GM18861 (cell line): ENCODE measurements at regions not wholly inside any gene's neighbourhood (a gene's known extent, or its start where the extent isn't known, plus 50 kb on each side); places are given as distances from the start of the nearest gene placed in this dataset.
"Not testable (repeated sequence)": the region's sequence is repeated elsewhere in the genome, so short reads cannot be mapped to it uniquely, and the experiment has no call there.

Source experiments
- ATAC-seq: cut with Tn5 transposase; IDR thresholded peaks from one replicate; pipeline ENCODE4 v1.9.1; 2021; ENCODE audit not compliant: unreplicated experiment

DNA sequence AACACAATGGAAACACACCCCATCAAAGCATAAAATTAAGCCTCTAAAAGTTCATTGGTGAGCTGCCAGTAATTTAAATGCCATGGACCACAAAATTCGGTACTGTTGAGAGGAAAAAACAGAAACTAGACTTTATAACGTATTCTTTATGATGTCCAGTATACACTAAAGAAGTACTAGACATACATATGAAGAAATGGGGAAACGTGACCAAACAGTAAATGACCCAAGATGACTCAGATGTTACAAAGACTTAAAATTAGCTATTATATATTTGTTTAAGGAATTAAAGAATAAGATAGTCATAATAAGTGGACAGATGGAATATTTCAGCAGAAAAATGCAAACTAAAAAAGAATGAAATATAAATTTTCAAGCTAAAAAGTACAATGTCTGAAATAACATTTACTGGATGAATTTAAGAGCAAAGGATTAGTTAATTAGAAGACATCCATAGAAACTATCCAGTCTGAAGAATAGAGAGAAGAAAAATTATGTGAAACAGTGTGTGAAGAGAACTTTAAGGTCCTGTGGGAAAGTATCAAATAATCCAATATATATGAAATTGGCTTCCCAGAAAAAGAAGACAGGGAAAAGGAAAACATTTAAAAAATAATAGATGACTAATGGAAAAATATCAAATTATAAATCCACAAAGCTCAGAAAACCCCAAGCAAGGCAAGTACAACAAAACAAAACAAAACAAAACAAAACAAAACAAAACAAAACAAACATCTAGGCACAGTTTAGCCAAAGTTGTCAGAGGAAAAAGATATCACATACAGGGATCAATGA, 69.4 kb downstream of the SAMD9 start:
- no peak for ATAC-seq

DNA sequence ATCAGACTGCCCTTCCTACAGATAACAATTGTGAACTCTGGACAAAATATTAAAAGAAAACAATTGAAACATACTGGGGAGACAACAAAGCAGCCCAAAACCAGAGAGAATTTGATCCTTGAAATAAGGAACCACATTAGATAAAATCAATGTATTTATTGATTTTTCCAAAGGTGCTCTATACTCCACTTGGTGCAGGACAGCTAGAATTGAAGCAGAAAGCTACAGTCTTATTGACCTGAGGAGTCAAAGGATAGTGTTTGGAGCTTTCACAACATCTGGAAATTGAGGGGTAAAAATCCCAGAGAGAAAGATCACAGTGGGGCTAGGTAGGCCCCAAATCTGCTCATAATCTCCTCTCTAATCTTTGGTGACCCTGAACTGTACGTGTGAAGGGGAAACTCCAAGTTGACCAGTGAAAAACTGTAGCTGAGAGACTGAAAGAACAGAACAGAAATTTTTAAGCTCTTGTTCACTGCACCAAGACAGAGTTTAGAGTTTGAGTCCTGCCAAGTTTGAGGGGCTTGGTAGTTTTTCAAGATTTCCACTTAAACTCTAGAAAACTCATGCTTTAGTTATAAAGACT, 70.2 kb downstream of the SAMD9 start:
- no peak for ATAC-seq

DNA sequence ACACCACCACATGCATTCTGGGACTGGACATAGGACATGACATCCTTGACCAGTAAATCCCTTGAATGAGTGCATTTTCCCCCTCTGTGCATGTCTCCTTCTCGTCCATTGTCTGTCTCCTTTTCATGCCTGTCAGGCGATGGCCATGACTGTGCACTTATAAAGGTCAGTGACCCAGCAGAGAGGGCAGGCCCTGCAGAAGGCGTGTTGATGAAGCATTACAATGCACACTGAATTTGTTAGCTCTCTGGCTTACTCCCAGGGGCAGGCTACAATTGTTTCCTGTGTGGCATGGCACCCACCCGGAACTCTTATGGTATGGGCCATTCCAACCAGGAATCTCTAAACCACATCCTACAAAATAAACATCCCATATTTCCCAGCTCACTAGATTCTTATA, 71.1 kb downstream of the SAMD9 start:
- no peak for ATAC-seq

DNA sequence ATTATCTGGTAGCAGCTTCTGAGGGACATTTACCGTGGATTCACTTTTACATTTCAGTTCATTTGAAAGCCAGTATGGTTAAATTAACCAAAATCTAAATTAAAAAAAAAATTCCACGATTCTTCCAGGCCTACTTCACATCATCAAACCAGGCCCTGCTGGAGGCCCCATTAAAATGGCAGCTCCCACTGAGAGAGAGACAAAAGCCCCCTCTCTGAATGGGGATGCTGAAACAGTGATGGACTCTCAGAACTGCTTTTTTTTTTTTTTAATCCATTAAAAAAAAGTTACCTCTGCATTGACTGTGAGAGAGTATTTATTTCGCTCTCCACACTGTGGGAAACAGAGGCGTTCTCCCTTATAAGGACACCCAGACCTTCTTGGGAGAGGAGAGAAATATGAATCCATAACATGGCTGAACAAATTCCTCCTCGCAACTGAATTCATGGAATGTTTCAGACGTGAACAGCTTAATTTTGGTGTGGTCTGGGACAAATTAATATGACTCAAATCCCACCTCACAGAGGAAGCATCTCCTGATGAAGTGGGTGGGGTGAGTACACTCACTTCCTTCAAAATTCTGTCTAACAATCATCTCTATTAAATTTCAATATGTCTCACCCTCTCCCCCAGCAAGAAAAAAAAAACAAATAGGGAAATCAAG, 73.5 kb downstream of the SAMD9 start:
- ATAC-seq = no peak

DNA sequence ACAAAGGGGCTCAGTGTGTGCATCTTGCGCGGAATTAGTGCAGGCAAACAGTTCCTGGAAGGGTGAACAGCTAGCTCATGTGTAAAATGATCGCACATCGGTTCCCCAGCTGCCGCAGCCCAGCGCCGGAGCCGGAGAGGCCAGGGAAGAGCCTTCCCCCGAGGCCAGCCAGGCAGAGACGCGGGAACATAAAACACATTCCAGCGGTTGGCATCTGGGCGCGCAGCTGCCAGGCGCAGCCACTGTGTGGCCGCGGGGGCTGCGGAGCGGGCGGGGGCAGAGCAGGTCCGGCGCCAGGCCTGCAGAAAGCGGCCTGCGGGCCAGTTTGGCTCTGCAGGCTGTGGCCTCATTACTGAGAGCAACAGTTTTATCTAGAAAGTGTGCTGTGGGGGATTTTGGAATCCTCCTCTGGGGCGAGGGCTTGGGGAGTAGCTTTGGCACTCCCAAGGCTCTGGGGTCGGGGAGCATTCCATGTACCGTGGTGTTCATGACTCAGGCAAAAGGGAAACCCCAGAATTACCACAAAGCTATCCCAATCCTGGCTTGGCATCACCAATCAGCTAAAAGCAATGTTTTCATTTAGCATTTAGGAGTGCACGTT, 74.3 kb downstream of the SAMD9 start:
- no peak for ATAC-seq

DNA sequence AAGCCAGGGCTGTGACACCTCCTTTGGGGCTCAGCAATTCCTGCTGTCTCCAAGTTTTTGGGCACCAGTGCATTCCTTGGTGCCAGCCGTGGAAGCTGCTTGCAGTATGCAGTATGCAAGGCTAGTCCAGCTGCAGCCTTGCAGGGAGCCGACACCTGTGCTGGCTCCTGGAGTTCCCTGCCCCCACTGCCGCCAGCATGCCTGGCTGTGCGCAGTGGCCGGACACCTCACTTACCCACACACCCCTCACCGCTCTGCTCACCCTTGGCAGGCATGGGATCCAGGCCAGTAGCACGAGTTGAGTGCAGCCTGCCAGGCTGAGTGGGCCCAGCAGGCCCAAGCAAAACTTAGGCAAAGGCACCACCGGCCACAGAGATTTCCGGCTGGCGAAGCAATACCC, 77.4 kb downstream of the SAMD9 start:
- no peak for ATAC-seq

DNA sequence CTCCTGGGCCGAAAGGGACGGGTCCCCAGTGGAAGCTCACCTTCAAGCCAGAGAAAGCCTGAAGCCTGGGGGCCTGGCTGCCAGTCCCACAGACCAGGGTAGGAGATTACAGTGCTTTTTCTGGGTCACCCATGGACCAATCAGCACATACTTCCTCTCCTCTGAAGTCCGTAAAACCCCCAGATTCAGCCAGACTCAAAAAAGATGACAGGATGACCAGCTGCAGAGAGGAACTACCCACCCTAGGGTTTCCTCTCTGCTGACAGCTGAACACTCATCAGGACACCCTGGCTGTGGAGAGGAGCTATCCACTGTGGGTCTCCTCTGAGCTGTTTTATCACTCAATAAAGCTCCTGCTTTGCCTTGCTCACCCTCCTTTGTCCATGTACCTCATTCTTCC, 78.0 kb downstream of the SAMD9 start:
- ATAC-seq = no peak

DNA sequence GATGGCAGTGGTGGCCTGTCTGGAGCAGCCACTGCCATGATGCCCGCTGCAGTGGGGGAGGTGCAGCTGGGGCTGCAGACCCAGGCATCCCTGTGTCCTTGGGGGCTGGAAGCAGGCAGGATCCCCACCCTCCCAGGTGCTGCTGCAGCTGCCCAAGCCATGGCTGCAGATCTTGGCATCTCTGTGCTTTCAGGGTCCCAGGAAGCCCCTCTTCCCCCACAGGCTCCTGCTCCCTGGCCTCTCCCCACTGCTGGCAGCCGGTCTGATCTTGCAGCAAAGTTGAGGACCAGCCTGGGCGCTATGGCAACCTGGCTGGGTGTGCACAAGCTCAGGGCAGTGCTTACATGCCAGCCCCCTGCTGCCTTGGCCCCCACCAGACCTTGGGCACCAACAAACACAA, 78.5 kb downstream of the SAMD9 start:
- no peak for ATAC-seq

DNA sequence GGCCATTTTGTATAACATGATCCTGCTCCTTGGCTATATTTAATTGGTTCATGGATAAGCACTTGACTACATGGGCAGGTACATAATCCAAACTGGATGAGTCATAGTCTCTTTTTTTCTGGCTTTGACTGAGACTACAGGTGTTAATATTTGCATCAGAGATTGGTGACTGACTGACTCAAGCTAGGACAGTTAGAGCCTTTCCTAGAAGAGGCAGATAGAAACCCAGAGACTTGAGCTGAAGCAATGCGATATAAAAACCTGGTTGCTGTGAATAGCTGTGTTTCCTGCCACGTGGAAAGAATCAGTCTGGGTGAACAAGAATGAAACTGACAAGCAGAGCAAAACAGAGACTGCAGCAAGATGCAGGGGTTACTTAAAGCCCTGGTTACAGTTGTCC, 81.0 kb downstream of the SAMD9 start:
- peak; percentile 90 for ATAC-seq

DNA sequence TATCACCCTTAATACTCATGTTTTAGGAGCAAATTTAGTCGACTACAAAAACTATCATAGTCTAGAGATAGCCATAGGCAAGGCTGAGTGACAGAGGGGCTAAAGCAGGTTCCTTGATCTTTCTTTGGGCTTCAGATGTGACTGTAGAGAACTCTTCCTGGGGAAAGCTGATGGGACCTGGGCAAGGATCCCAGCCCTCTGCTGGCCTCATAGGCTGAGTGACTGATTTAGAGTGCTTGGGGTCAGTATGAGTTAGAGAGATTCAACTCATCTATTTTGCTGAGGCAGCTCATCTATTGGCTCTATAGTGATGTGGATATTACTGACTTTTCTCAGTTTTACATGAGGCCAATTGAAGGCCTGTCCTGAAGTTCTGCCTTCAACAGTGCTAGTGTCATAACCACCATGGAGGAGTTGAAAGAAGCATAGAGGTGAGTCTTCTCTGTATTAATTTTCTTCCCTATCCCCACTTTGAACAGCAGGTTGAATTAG, 81.6 kb downstream of the SAMD9 start:
- no peak for ATAC-seq

DNA sequence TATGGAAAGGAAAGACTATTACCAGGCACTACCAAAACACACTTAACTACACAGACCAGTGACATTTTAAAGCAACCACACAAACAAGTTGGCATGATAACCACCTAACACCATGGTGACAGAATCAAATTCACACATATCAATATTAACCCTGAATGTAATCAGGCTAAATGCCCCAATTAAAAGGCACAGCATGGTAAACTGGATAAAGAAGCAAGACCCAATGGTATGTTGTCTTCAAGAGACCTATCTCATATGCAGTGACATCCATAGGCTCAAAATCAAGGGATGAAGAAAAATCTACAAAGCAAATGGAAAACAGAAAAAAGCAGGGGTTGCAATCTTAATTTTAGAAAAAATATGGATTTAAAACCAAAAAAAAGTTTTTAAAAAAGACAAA, 86.0 kb downstream of the SAMD9 start:
- no peak for ATAC-seq

DNA sequence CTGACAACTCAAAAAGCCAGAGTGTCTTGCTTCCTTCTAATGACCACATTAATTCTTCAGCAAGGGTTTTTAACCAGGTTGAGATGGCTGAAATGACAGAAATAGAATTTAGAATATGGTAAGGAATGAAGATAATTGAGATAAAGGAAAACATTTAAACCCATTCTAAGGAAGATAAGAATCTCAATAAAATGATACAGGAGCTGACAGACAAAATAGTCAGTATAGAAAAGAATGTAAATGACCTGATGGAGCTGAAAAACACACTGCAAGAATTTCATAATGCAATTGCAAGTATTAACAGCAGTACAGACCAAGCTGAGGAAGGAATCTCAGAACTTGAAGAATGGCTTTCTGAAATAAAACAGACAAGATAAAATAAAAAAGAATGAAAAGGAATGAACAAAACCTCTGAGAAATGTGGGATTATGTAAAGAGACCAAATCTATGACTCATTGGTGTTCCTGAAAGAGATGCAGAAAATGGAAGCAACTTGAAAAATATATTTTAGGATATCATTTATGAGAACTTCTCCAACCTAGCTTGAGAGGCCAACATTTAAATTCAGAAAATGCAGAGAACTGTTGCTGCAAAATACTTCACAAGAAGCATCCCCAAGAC, 87.1 kb downstream of the SAMD9 start:
- ATAC-seq = no peak

DNA sequence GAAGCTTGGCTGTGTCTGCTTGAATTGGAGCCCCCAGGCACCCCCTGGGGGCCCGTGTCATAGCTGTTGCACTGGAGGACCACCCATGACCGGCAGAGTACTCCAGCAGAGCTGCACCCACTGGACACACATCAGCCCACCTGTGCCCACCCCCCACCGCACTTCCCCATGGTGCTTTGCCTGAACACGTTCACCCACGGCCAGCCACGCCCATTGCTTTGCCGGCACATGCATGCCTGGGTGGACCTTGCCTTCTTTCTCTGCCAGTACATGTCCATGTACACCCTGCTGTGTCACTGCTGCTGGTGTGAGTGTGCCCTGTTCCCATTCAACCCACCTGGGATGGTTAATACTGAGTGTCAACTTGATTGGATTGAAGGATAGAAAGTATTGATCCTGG, 88.7 kb downstream of the SAMD9 start:
- no peak for ATAC-seq

DNA sequence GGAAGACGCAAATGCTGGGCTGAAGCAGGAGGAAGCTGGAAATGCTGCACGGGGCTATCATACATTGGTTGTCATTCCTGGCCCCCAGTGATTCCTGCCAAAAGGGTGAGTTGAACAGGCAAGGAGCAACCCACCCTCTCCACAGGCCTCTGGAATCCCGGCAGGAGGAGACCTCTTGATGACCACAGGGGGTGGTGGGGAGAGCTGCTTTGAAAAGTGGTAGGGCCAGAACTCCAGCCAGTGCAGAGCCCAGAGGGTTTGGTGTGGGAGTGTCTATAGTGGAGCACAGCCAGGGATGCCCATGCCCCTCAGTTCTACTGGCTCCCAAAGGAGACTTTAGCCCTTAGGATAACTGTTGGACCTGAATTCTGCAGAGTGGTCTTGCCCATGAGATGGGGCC, 89.2 kb downstream of the SAMD9 start:
- no peak for ATAC-seq

DNA sequence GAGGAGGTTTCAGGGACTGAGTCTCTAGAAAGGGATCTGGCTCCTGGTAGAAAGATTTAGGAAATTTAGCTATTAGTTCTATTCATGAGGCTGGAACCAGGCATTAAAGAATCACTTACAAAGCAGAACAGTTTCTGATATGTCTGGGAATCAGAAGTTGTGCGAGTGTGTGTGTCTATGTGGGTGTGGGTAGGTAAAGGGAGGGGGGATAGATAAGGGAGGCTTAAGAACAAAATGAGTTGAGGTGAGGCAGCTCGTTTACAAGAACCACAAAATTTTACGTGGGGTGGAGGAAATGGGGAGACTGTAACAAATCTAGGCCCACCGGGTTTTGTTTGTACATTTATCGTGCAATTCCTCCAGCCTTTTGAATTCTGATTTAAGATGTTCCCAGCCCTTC, 90.7 kb downstream of the SAMD9 start:
- ATAC-seq = no peak

DNA sequence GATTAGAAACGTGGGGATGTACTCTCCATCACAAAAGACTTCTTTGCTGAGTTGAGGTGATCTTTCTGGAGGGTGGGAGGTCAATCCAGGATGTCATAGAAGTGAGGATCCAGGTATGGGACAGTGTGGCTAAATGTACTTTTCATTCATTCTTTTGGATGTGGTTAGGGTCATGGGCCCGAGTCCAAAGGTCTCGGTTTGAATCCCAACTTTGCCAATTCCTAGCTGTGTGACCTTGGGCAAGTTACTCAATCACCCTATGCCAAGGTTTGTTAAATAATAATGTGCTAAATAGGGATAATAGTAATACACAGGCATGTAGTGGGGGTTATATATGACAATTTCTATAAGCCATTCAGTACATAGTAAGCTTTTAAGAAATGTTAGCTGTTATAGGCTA, 91.4 kb downstream of the SAMD9 start:
- no peak for ATAC-seq

DNA sequence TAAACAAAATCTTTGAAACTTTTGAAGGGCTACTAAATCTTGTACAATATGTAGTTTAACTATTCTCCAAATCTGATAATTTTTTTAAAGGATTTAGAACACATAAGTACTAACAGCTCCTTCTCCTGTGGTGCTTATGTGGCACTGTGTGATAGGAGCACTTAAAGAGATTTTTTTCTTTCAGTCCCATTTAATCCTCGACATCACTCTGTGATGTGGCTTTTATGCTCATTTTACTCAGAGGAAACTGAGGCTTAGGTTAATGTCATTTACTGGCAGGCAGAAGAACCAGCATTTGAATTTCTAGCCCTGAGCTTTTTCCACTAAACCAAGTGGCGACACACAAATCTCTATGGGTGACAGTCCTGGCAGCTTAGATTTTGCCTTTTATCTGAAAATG, 92.4 kb downstream of the SAMD9 start:
- ATAC-seq = no peak

DNA sequence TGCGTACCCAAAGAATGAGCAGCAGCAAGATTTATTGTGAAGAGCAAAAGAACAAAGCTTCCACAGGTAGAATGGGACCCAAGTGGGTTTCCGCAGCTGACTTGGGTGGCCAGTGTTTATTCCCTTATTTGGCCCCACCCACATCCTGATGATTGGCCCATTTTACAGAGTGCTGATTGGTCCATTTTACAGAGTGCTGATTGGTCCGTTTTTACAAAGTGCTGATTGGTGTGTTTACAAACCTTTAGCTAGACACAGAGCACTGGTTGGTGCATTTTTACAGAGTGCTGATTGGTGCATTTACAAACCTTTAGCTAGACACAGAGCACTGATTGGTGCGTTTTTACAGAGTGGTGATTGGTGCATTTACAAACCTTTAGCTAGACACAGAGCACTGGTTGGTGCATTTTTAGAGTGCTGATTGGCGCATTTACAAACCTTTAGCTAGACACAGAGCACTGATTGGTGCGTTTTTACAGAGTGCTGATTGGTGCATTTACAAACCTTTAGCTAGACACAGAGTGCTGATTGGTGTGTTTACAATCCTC, 94.8 kb downstream of the SAMD9 start:
- not testable (repeated sequence) for ATAC-seq

DNA sequence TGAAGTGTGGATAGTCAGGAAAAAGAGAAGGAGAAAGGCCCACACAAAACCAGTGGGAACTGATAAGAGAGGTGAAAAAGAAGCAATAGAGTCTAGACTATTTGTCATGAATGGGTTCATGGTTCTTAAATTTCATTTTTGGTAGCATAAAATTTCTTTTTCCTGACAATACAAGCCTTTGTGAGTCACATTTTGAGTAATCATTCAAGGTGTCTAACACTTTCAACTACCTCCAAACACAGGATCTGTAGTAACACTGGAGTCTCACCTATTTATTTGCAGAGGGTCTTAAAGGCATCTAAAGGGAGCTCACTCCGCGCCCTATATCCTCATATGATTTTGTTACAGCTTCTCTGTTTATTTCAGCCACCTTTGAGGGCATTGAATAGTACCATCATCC, 96.0 kb downstream of the SAMD9 start:
- ATAC-seq = no peak

DNA sequence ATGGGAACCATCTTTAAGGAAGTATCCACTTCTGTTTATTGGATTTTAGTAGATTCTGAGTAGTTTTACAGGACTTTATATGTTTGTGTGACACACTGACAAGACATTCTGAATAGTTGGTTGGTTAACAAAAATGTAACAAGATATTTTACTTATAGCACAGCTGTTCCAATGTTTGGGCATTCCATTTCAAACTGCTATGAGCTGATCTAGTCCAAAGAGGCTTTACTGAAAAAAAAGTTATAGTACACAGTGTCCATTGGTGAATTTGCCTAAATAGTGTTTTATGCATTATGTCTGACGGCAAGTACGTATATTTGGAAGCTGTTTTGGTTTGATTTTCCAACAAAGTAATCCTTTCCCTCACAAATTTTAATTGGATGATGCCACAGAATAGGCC, 99.1 kb downstream of the SAMD9 start:
- no peak for ATAC-seq
